Fibroblast of peridontal ligament (primary cell): ENCODE measurements at regions not wholly inside any gene's neighbourhood (a gene's known extent, or its start where the extent isn't known, plus 50 kb on each side); places are given as distances from the start of the nearest gene placed in this dataset.
A peak's percentile ranks its signal among the peaks of the same experiment; 100 is the strongest.

Experiments
- DNase-seq: peaks from one replicate; pipeline ENCODE4 v3.0.0-alpha.2; 2010; ENCODE audit errors: extremely low read depth

DNA sequence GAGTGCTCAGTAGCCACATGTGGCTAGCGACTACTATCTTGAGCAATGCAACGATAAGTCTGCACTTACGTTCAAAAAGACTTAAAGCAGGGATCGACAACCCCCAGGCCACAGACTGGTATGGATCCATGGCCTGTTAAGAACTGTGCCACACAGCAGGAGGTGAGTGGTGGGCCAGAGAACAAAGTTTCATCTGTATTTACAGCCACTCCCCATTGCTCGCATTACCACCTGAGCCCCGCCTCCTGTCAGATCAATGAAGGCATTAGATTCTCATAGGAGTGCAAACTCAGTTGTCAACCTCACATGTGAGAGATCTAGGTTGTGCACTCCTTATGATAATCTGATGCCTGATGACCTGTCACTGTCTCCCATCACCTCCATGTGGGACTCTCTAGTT is 103.6 kb upstream of the ZRANB2 start:
- no peak for DNase-seq

DNA sequence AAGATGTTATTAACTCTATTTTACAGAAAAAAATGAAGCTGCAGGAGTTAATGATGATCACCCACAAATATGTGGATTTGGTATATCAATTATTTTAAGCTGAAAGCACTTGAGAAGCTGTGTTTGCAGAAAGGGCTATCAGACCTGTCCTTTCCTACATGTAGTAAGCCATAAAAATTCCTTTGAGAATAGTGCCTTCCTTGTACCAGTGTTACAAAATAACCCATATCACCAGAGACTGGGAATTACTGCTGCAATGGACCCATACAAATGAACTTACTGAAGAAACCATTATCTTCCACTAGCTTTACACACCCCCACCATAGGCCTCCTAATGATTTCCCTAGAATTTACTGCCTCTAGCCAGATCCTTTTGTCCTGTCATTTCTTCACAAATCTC is 99.2 kb upstream of the ZRANB2 start:
- DNase-seq: no peak

DNA sequence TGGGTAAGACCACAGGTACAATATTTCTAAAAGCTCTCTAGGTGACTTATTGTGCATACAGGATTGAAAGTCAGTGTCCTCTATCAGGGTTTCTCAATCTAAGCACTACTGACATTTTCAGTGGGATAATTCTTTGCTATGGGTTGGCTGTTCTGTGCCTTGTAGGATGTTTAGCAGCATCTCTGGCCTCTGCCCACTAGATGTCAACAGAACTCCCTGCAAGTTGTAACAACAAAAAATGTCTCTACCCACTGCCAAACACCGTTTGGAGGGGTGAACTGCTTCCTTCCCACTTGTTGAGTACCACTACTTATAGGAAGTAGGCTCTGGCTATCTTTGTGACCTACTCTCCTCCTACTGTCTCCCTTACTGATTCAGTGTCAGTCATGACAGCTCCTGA is 90.1 kb upstream of the ZRANB2 start:
- peak; percentile 1 for DNase-seq

DNA sequence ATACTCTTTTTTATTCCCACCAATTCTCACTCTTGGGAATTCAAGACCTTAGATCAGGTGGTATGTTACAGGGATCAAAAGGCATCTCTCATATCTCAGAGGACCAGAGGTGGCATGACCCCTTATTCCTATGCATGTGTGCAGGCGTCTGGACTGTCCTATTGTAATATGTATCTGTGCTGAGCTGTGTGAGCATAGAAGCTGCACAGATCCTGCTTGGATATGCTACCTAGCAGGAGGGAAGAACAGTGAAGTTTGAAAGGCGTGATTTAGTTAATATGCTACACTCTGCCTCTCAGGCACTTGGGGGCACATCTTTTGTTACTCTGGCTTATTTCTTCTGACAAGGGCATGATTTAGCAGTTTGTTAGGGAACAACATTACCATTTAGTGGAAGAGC is 86.7 kb upstream of the ZRANB2 start:
- no peak for DNase-seq

DNA sequence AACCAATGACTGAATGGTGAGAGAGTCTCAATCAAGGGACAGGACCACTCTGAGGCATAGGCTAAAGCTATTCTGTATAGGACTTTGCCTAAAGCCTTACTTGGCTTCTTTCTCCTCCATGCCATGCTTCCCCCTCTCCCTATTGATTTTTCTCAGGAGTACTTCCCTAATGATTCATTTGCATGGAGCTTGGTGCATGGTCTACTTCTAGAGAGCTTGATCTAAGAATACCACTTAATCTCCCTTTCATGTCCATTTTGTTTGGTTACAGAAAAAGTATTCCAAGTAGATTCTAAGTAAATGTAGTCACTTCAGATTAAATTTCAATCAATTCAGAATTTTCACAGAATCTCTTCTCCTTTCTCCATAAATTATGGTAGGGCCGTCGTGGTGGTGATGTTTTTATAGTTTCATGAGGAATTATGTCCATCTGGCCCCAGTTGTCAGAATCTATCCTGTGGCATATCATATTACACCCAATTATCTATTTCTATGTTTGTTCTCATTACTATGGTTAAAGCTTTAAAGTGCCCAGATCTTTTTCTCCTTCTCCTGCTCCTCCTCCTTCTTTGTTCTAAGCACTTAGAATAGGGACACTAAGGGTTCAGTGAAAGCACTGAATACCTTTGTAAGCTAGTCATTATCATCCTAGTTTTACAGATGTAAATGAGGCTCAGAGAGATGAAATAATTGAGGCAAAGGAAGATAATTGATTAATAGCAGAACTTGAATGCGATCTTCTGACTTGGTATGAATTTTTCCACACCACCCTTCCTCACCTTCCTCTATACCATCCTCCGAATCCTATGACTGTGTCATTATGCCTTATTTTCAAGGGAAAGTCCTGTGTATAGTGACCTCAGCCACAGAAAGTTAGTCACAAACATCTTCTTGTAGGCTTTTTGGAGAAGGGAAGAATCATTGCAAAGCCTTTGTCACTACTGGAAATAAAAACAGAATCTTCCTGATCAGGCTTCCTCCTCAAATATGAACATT is 85.6 kb upstream of the ZRANB2 start:
- no peak for DNase-seq

DNA sequence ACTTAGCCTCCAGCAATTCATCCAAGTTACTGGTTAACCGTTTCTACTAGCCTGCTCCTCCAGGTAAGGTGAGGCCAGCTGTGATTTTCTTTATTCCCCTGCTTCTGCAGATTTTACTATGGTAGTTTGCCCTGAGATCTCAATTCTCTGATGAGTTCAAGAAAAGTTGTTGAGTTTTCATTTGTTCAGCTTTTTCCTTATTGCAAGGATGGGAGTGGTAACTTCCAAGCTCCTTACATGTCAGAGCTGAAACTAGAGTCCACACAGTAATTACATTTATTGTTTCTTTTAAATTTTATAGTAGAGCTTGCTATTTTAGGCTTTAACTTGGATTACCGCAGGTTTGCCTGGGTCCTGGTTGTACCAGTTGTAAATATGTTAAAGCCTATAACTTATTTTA is 76.9 kb upstream of the ZRANB2 start:
- no peak for DNase-seq

DNA sequence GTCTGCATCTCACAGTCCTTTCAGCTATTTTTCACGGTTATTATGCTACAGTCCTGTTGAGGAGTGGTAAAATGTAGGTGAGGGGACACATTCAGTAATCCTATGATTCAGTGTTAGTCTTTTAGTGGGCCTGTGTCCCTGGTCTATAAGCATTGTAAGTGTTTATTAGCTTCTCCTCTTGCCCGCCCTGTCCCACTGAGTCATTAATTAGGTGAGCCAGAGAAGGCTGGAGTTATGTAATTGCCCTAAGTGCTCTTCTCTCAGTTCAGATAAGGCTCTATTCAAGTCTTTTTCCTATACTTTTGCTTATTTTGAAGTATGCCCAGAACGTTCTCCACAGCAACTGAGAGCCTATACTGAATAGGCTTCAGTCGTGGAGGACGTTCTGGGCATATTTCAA is 76.3 kb upstream of the ZRANB2 start:
- no peak for DNase-seq

DNA sequence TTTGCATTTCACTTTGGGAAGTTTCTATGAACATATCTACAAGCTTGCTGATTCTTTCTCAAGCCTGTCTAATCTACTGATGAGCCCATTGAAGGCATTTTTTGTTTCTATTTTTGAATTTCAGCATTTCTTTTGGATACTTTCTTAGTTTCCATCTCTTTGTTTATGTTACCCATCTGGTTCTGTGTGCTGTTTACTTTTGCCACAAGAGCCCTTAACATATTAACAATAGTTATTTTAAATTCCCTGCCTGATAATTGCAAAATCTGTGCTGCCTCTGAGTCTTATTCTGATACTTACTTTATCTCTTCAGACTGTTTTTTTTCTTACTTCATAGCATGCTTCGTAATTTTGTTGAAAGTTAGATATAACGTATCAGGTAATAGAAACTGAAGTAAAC is 75.8 kb upstream of the ZRANB2 start:
- peak; percentile 1 for DNase-seq

DNA sequence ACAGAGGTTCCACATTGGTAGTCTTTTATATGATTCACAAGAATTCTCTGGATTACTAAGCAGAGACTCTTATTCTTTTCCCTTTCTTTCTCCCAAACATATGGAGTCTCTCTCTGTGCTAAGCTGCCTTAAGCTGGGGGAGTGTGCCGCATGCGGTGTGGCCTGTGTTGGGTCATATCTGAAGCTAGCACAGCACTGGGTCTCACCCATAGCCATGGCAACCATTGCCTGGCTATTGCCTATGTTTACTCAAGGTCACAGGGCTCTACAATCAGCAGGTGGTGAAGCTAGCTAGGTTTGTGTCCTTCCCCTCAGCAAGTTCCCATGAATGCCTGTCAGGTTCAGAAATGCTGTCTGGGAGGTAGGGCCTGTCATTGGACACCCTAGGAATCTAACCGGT is 73.6 kb upstream of the ZRANB2 start:
- DNase-seq: no peak

DNA sequence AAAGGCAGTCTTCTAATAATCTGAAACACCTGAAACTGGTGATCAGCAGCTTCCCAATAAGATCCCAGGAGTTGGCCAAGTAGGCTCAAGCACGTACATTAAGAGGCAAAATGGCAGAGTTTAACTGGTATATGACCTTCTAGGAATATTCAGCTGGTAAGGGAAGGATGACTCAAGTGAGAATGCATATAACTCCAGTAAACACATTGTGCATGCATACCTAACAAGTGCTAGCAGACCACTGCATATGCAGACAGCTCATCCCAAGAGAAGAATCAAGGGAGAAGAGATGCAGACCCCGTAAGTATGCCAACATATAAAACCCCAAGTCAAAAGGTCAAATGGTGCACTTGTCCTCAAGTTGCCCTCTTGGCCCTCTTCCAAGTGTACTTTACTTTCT is 73.0 kb upstream of the ZRANB2 start:
- DNase-seq: no peak

DNA sequence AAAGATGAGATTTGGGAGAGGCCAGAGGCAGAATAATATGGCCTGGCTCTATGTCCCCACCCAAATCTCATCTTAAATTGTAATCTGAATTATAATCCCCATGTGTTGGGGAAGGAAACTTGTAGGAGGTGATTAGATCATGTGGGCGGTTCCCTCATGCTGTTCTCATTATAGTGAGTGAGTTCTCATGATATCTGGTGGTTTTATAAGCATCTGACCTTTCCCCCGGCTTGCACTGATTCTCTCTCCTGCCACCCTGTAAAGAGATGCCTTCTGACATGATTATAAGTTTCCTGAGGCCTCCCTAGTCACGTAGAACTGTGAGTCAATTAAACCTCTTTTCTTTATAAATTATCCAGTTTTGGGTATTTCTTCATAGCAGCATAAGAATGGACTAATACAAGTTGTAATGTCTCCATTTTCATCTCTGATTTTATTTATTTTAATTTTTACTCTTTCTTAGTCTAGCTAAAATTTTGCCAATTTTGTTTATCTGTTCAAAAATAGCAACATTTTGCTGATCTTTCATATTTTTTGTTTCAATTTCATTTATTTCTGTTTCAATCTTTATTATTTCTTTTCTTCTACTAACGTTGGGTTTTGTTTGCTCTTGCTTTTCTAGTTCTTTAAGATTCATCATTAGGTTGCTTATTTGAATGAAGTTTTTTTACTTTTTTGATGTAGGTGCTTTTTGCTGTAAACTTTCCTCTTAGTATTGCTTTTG is 67.0 kb upstream of the ZRANB2 start:
- DNase-seq: no peak

DNA sequence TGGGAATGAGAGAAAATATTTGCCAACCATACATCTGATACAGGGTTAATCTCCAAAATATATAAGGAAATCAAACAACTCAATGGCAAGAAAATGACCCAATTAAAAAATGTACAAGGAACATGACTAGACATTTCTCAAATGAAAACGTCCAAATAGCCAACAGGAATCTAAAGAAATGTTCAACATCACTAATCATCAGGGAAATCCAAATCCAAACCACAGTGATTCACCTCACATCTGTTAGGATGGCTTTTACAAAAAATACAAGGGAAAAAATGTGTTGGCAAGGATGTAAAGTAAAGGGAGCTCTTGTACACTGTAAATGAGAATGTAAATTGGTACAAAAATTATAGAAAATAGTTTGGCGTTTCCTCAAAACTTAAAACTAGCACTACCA is 54.7 kb upstream of the ZRANB2 start:
- DNase-seq: peak; percentile 35
